Activated CD4-positive, alpha-beta T cell treated with anti-CD3 and anti-CD28 coated beads, Interleukin-10, Interleukin-2, amounts not matched to agents 100 ng/mL and 50 ng/mL, durations not matched to agents 16 hours and 8 hours (primary cell): ENCODE measurements at regions not wholly inside any gene's neighbourhood (a gene's known extent, or its start where the extent isn't known, plus 50 kb on each side); places are given as distances from the start of the nearest gene placed in this dataset.

ENCODE experiments used
- DNase-seq: peaks from one replicate; pipeline ENCODE4 v3.0.0-alpha.2; 2020

DNA sequence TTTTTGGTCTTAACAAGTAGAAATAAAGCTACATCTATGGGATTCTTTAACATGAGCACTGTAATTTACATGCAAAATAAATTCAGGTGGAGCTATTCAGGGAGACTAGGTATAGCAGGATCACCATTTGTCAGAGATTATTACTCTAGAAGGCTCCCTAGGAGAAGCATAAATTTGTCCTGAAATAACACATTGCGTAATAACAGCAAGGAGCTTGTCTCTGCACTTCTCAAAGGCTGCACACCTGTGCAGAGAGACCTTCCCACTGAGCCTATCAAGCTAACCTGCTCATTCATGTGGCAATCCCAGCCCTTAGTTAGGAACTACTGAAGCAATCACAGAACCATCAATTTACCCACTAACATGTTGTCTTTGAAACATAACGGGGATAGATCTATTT is 437.4 kb upstream of the MC4R start:
- no peak for DNase-seq

DNA sequence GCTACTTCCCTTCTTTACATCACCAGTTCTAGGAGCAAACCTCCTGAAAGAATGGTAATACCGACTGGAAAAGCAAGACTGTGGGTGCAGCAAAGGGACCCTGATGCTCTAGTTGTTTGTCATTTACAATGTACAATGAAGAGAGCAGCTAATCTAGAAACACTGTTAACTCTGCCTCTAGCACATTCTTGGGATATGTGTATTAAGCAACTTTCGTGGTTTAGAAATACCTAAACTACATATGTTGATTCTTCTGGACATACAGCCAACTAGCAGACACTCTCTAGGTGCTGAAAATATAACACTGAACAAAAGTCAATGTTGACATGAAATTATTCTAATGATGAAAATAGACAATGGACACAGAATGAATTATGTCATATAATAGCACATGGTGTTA is 440.3 kb upstream of the MC4R start:
- DNase-seq = no peak

DNA sequence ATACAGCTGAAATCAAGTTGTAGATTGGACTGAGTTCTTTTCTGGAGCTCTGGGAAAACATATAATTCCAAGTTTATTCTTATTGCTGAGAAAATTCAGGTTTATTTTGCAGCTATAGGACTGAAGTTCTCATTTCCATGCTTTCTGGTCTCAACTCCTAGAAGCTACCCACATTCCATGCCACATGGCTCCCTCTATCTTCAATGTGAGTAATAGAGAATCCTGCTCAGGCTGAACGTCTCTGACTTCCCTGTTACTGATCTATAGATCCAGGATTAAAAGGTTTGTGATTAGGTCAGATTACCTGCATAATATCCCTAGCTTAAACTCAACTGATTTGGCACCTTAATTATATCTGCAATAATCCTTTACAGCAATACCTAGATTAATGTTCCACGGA is 453.8 kb upstream of the MC4R start:
- DNase-seq = no peak

DNA sequence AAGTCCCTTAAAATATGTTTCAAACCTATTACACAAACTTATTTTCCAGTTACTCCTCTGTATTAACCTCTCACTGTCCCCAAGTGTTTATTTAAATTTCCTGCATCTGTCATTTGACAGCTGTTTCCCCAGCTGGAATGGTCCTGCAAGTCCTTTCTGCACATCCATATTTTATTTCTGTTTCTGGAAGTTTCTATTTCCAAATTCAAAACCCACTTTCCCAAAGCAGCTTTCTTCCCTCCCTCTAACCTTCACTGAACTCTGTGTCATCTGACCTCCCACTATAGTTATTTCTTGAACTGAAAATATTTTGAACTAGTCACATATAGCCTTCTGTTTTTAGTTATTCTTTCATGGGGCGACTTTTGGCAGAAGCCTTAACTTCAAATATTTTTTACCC is 459.4 kb upstream of the MC4R start:
- DNase-seq = no peak

DNA sequence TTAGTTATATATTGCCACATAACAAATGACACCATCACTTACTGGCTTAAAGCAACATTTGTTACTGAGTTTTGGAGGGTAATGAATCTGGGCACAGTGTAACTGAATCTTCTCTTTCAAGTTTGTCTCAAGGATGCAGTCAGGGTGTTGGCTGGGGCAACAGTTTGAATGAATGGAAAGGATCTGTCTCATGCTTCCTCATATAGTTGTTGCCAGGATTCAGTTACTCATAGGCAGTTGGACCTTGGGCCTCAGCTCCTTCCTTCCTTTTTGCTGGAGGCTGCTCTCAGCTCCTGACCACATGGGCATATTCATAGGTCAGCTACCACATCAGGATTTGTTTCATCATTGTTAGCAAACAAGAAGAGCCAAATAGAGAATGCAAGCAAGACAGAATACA is 466.1 kb upstream of the MC4R start:
- no peak for DNase-seq

DNA sequence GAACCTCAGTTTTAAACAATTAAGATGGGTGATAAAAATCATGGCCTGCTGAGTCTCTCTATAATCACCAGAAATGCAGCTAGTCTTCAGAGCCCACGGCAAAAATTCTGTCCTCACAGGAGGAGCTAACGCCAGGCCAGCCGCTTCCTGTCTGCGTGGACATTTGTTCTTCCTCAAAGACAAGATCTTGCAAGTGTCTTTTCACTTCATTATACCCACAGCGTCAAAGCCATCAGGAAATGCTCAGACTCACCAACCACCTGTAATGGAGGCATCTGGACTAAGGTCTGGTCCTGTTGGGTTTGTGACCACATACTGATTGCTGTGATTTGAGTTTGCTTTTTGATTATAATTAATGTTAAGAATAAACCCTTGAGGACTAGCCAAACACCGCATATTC is 473.8 kb upstream of the MC4R start:
- no peak for DNase-seq

DNA sequence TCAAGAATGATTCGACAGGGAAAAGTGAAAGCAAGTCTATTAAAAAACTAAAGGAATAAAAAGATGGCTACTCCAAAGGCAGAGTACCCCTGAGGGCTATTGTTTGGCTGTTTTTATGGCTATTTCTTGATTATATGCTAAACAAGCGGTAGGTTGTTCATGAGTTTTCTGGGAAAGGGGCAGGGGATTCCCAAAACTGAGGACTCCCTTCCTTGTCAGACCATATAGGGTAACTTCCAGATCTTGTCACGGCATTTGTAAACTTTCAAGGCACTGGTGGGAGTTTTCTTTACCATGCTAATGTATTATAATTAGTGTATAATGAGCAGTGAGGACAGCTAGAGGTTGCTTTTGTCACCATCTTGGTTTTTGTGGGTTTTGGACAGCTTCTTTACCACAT is 474.9 kb upstream of the MC4R start:
- no peak for DNase-seq

DNA sequence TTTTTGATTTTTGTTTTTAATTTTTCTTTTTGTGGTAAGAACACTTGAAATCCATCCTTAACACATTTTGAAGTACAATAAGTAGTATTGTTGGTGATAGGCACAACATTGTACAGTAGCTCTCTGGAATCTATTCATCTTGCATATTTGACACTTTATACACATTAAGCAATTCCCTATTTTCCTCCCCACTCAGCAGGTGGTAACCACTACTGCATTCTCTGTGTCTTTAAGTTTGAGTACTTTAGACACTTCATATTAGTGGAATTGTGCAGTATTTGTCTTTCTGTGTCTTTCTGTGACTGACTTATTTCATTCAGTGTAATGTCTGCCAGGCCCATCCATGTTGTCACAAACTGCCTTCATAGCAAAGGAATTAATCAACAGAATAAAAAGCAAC is 471.7 kb upstream of the CDH20 start:
- DNase-seq = no peak

DNA sequence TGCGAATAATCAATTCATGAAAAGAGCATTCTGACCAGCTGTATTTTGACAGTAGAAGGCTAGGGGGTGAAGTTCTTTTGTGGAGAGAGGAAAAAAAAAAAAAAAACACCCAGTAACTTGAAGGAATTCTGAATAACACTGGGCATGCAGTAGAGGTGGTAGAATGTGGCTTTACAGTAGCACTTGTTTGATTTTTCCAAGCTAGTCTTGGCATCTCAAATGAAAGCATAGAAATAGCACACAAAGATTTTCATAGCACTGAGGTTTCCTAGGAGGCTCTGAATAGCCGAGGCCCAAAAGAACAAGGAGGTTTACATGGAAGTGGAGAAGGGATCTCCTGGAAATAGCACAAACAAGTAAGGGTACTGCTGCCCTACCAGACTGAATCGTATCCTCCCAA is 470.2 kb upstream of the CDH20 start:
- no peak for DNase-seq

DNA sequence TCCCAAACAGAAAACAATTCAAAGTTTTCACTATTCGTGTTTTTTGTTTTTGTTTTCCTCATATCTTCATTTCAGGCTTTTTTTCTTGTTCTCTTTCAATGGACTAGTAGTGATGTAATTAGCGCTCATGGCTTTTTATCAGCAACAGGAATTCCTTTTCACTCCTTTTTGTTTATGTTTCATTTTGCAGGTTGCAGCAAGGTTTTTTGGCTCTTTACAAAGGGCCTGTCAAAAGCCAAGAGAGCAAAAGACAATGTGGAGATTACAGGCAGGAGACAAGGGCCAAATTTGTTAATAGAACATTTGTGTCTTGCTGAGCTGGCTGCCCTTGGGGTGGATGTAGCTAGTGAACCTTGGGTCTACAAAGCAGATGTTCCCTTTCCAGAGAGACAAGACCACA is 467.4 kb upstream of the CDH20 start:
- DNase-seq = no peak

DNA sequence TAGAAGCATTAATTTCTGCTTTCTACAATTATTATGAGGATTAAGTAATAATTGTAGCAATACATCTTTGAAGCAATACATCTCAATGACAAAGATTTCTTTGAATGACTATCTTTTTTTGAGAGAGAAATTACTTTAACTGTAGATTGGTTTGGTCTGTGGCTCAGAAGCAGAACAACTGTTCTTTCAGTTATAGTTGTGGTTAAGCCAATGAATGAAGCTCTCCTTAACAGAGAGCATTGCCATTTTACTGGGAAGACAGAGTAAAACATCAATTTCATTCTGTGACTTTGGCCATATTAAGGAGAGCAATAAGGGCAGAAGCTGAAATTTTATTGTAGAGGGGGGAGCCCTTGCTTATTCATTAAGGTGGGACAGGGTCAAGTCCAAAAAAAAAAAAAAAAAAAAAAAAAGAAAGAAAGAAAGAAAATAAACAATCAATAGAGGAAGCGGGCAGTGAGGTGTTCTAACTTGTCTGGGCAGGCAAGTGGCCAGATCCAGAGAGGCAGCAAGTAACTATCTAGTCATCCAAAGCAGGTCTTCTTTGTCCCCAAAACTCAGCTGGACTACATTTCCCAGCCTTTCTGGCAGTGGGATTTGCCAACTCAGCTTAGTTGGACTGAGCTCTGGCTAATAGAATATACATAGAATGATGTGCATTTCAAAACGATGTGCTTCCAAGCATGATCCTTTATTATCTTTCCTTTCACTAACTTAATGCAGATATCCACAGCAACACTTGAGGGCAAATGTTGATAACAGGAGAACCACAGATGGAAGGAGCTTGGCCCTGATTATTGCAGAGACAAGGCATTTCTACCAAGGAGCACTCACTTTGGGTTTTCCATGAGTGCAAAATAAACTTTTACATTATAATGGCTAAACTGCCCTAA is 462.7 kb upstream of the CDH20 start:
- DNase-seq = no peak

DNA sequence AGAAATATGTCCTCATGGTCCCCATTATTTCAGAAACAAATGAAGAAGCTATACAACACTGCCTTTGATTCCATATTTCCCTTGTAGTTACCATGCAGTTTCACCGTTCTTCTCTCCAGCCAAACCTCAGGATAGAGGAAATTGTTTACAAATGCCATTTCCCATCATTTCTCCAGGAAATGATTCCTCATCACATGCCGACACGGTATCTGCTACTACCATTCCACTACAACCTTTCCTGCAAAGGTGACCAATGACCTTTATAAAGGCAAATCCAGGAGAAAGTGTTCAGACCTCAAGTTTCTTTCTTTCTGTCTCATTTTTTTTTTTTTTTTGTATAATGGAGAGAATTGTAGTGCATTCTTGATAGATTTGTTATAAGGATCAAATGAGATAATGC is 460.8 kb upstream of the CDH20 start:
- no peak for DNase-seq

DNA sequence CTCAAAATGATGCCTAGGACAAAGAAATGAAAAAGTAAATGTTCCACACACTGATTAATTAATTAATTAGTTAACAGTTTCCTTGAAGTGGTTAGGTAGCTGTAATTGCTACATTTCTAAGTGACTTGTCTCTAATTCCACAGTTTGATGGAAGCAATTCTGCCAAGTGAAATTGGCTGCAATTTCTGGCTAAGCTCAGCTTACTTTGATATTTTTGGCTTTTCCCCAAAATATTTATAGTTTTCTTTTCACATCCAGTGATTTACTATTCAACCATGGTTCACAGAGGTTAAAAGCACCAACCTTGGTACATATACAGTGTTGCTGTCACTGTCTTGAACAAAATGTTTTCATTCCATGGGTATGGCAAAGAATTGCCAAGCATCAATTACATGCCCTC is 459.5 kb upstream of the CDH20 start:
- DNase-seq = no peak

DNA sequence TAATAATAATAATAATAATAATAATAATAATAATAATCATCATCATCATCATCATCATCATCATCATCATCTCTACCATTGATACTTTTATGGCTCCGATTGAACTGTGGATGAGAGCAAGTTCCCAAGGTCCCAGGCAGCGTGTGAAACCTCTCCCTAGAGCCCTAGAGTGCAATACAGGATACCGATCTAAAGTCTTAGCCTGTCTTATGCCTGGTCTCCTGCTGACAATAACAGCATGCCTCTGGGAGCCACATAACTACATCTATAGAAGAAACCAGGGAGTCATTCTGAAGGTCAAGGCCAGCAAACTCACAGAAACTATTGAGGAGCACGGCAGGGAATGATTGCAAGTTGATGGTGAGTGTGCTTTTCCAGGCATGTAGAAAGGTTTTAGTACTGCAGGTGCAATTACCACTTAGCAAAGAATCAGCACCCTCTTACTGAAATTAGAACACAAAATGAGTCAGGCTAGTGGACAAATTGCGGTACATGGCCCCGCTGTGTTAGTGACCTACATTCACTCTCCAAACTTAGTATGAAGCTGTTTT is 457.2 kb upstream of the CDH20 start:
- DNase-seq = no peak

DNA sequence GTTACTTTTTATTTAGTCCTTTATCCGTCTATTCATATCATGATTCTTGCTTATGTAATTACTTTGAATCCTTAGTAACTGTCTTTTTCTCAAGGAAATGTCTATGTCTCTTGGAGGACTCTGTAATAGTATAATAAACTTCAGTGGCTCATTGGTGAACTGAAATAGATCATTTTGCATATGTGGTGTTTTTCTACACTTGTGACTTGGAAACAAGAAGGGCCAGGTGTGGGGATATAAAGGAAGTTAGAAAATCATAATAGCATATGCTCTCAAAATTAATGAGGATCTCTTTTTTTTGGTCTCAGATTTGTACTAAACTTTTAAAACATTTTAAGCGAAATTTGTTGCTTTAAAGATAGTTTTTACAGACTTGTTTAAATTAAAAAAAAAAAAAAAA is 453.0 kb upstream of the CDH20 start:
- DNase-seq = no peak

DNA sequence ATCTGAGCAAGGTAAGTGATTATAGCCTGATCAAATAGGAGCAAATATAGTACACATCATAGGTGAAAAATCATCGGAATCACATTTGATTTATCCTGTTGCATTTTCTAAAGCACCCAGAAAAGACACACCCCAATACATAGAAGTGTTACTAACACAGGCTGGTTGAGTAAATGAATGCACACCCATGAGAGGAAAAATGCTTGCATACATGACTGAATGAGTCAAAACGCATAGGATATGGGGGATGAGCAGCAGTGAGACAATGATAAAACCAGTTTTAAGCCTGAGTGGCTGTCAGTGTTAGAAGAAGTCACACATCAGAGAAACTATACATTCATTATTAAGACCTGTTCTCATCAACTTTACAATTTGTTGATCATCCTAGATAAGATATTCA is 449.6 kb upstream of the CDH20 start:
- DNase-seq = no peak

DNA sequence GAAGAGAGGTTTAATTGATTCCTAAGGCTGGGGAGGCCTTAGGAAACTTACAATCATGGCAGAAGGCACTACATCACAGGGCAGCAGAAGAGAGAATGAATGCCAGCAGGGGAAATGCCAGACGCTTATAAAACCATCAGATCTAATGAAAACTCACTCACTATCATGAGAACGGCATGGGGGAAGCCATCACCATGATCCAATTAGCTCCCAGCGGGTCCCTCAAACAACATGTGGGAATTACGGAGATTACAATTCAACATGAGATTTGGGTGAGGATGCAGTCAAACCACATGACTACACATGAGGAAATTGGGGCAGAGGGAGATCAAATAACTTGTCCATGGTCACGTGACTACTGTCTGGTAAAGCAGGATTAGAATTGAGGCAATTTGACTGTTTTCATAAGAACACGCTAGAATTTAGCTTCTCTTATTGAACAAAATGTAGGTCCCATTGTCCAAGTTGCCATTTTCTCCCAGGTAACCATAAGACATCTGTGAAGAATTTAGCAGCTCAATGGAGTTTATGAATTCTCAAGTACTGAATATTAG is 445.1 kb upstream of the CDH20 start:
- no peak for DNase-seq

DNA sequence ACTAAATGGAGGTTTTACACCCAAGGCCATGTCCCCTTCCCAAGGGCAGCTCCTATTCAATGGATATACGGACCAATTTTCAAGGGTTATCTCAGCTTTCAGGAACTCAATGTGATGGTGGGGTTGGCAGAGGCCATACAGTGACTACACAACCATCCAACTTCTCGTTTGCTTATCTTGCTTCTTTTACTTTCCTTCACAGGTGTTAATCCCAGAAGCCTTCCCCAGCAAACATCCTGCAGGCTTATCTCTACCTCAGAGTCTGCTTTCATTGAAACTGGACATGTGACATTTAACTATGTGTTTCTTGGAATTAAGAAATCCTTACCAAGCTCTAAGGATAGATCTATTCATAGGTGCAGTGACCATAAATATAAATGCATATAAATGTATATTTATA is 443.8 kb upstream of the CDH20 start:
- no peak for DNase-seq

DNA sequence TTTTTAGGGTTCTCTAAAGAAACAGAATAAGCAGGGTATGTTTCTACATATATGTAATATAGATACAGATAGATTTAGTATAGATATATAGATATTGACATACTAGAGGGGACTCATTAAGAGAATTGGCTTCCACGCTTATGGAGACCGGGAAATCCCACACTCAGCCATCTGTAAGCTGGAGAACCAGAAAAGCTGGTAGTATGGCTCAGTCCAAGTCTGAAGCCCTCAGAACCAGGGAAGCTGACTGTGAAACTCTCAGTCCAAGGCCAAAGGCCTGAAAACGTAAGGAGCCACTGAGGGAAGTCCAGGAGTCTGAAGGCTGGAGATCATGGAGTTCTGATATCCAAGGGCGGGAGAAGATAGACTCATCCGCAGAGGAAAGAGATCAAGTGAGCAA is 441.3 kb upstream of the CDH20 start:
- no peak for DNase-seq

DNA sequence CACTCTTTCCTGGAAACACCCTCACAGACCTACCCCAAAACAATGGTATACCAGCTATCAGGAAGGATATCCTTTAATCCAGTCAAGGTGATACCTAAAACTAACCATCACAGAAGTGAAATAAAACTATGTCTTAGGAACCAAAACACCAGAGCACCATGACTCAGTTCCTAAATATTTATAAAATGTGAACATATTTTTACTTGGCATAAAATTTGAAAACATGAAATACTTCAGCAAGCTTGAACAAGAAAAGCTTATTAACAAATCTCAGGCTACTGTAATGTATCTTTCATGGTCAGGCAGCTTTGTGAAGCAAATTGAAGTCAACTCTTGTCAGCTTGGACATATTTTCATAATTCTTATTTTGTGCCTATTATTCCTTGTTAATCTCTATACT is 440.8 kb upstream of the CDH20 start:
- no peak for DNase-seq

DNA sequence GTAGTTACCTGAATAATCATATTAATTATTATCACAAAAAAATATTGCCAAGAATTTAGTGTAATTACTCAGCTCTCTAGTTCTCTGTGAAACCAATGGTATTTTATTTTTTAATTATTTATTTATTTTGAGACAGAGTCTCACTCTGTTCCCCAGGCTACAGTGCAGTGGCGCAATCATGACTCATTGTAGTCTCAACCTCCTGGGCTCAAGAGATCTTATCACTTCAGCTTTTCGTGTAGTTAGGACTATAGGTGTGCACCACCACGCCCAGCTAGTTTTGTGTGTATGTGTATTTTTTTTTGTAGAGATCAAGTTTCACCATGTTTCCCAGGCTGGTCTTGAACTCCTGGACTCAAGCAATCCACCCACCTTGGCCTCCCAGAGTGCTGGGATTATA is 440.4 kb upstream of the CDH20 start:
- no peak for DNase-seq

DNA sequence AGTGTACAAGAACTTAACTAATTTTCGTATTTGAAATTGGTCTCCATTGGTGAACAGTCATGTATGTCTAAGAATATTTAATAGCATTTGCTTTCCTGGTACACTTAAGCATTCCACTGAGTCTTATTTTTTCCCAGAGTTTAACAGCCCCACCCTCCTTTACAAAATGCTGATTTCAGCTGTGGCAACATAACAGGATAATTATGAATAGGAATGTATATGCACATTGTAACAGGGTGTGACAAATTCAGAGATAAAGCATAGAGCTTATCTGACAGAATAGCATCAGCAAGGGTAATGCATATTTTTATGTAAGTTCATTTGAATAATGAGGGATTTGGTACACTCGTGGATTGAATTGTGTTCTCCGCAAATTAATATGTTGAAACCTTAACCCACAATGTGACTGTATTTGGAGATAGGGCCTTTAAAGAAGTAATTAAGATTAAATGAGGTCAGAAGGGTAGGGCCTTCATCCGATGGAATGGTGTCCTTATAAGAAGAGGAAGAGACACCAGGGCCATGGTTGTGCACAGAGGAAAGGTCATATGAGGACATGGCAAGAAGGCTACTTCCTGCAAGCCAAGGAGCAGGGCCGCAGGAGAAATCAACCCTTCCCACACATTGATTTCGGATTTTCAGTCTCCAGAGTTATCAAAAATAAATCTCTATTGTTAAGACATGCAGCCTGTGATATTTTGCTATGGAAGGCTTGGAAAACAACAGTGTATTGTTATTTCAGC is 439.7 kb upstream of the CDH20 start:
- DNase-seq = no peak

DNA sequence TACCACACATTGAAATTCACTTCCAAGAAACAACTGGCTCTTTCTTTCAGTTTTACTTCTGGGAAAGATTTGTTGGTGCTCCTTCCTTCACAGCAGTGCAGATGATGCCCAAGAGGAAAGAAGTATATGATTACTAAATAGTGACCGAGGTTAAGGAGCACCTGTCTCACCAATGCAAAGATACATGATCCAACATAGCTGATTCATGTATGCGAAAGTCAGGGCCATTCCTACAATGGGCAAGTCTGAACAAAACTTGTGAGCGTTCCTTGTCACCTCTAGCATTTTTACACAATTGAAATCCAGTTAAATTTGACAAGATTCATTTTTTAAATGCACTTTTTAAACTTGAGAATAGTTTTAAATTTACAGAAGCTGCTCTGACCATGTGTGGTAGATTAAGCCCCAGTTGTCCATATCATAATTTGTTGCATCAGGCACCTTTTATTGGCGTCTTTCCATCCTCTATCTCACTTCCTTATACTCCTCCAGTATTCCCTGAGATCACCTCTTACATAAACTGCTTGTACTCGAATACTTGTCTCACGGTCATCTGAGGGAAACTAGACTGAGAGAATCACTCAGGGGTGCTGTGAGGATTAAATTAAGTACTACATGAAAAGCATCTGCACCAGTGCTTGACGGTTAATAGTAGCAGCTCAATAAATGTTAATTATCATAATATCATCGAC is 438.8 kb upstream of the CDH20 start:
- DNase-seq = no peak
